HG03064 (cell line): ENCODE measurements at regions not wholly inside any gene's neighbourhood (a gene's known extent, or its start where the extent isn't known, plus 50 kb on each side); places are given as distances from the start of the nearest gene placed in this dataset.
"Not testable (repeated sequence)": the region's sequence is repeated elsewhere in the genome, so short reads cannot be mapped to it uniquely, and the experiment has no call there.

Experiments
- ATAC-seq: cut with Tn5 transposase; IDR thresholded peaks from one replicate; pipeline ENCODE4 v1.9.1; 2021; ENCODE audit warnings: low read depth; ENCODE audit not compliant: unreplicated experiment

- ATAC-seq = no peak
These were observed 319.3 kb upstream of the GRAMD2B start for GRCh38 chr5:126103868-126104267.

GRCh38 chr5:126104341-126104740 lies 318.9 kb upstream of the GRAMD2B start:
- ATAC-seq = no peak

GRCh38 chr5:126104951-126105350 lies 318.3 kb upstream of the GRAMD2B start:
- ATAC-seq = no peak

GRCh38 chr5:126106029-126106428 lies 317.2 kb upstream of the GRAMD2B start:
- ATAC-seq = no peak

GRCh38 chr5:126107381-126107780 lies 315.8 kb upstream of the GRAMD2B start:
- ATAC-seq = no peak

- ATAC-seq = no peak
These were observed 314.7 kb upstream of the GRAMD2B start for GRCh38 chr5:126108470-126108869.

- no peak for ATAC-seq
These were observed 308.1 kb upstream of the GRAMD2B start for GRCh38 chr5:126115059-126115629.

- no peak for ATAC-seq
These were observed 306.2 kb upstream of the GRAMD2B start for GRCh38 chr5:126117044-126117443.

GRCh38 chr5:126119887-126120442 lies 303.2 kb upstream of the GRAMD2B start:
- no peak for ATAC-seq

- no peak for ATAC-seq
These were observed 302.3 kb upstream of the GRAMD2B start for GRCh38 chr5:126120939-126121338.

- ATAC-seq = no peak
These were observed 300.3 kb upstream of the GRAMD2B start for GRCh38 chr5:126122942-126123341.

GRCh38 chr5:126124706-126125345 lies 298.4 kb upstream of the GRAMD2B start:
- no peak for ATAC-seq

- no peak for ATAC-seq
These were observed 297.8 kb upstream of the GRAMD2B start for GRCh38 chr5:126125407-126125806.

GRCh38 chr5:126126574-126126973 lies 296.6 kb upstream of the GRAMD2B start:
- ATAC-seq = no peak

- ATAC-seq = not testable (repeated sequence)
These were observed 295.8 kb upstream of the GRAMD2B start for GRCh38 chr5:126127371-126127770.

- ATAC-seq = no peak
These were observed 293.8 kb upstream of the GRAMD2B start for GRCh38 chr5:126129431-126129830.

- no peak for ATAC-seq
These were observed 289.8 kb upstream of the GRAMD2B start for GRCh38 chr5:126133424-126133823.

- no peak for ATAC-seq
These were observed 285.3 kb upstream of the GRAMD2B start for GRCh38 chr5:126137891-126138280.

GRCh38 chr5:126138281-126138931 lies 284.8 kb upstream of the GRAMD2B start:
- no peak for ATAC-seq

GRCh38 chr5:126139086-126139485 lies 284.1 kb upstream of the GRAMD2B start:
- ATAC-seq = no peak

GRCh38 chr5:126139773-126140172 lies 283.4 kb upstream of the GRAMD2B start:
- ATAC-seq = no peak

- no peak for ATAC-seq
These were observed 279.6 kb upstream of the GRAMD2B start for GRCh38 chr5:126143622-126144021.
